HepG2 (cell line): ENCODE measurements at regions not wholly inside any gene's neighbourhood (a gene's known extent, or its start where the extent isn't known, plus 50 kb on each side); places are given as distances from the start of the nearest gene placed in this dataset.

Experiments
- ELF1 ChIP-seq: sonication (generic); formaldehyde crosslinking; IDR thresholded peaks from 2 replicates; pipeline ENCODE4 v1.4.0; 2020; ENCODE audit warnings: missing genetic modification reagents
- ZNF660 ChIP-seq: sonication (generic); formaldehyde crosslinking; IDR thresholded peaks from 2 replicates; pipeline ENCODE4 v1.5.1; 2020; ENCODE audit warnings: mild to moderate bottlenecking, low read depth, missing genetic modification reagents, borderline replicate concordance

DNA sequence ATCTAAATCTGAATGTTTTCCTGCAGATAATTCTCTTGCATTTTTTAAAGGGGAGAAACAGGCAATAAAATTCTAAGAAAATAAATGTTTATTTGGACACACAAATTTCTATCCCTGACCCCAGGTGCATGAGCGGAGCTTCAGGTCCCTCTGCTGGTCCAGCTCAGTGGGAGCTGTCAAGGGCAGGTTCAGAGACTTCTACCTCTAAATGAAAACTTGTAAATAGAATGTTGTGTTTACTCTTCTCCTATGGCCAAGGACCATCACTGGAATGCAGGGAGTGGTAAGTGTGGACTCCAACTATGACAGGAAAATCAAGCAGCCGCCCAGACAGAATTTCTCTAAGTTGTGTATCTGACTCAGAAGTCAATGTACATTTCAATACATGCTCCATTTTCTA lies 148.6 kb upstream of the TTC29 start:
- no peak for TF ChIP-seq ZNF660
- no peak for TF ChIP-seq ELF1
